Mucosa of descending colon (tissue), 3 donors: ENCODE measurements at regions not wholly inside any gene's neighbourhood (a gene's known extent, or its start where the extent isn't known, plus 50 kb on each side); places are given as distances from the start of the nearest gene placed in this dataset.

Source experiments
- ATAC-seq: fragments of 200-7000 bp; cut with Tn5 transposase; one replicate; pipeline ENCODE4 v1.9.1; 2020; ENCODE audit warnings: mild to moderate bottlenecking, moderate library complexity
- DNase-seq, 3 donors: peaks; one replicate each; pipeline ENCODE4 v3.0.0-alpha.2; 2020
- H3K36me3 ChIP-seq: fragments of 200-600 bp; one replicate; pipeline ENCODE4 v1.8.0; 2021; ENCODE audit warnings: low read depth, mild to moderate bottlenecking
- H3K4me1 ChIP-seq: fragments of 200-600 bp; one replicate; pipeline ENCODE4 v1.8.0; 2021; ENCODE audit warnings: low read depth, mild to moderate bottlenecking
- H3K4me3 ChIP-seq: fragments of 200-600 bp; one replicate; pipeline ENCODE4 v1.8.0; 2021; ENCODE audit warnings: mild to moderate bottlenecking
- H3K9me3 ChIP-seq: fragments of 200-600 bp; one replicate; pipeline ENCODE4 v1.8.0; 2021; ENCODE audit warnings: mild to moderate bottlenecking
- intact Hi-C, 2 donors: fragments of 100-400 bp; cut with DNase I in 1 of 2; cut with micrococcal nuclease in 1 of 2; formaldehyde crosslinking; loops; one replicate each; pipeline versions ENCODE4 v1.11.0 to v1.11.1; 2022; cut with DNase I, micrococcal nuclease
- TF ChIP-seq, protein P1 (sequence below): fragments of 200-600 bp; IDR thresholded peaks from one replicate; pipeline ENCODE4 v1.8.0; 2022; ENCODE audit warnings: antibody characterized with exemption, mild to moderate bottlenecking
- donor health status: DM: no; HTN: no; CAD: no; lungs with moderate emphysema.
- donor health status: DM: no; HTN: no; CAD: no.
- donor health status: DM: no; HTN: yes; CAD: no.

GRCh38 chr2:144230033-144230432 lies 289.9 kb downstream of the ZEB2 start:
- Histone ChIP-seq H3K4me3 (no peak overlapping the region), H3K4me1 (no peaks in the 10 kb centered on the region), H3K9me3 (no peaks in the 10 kb centered on the region), H3K36me3 (no peaks in the 10 kb centered on the region)
- intact Hi-C loops: no loop called here
- no peak for DNase-seq
- no peak for ATAC-seq
- TF ChIP-seq, protein P1, sequence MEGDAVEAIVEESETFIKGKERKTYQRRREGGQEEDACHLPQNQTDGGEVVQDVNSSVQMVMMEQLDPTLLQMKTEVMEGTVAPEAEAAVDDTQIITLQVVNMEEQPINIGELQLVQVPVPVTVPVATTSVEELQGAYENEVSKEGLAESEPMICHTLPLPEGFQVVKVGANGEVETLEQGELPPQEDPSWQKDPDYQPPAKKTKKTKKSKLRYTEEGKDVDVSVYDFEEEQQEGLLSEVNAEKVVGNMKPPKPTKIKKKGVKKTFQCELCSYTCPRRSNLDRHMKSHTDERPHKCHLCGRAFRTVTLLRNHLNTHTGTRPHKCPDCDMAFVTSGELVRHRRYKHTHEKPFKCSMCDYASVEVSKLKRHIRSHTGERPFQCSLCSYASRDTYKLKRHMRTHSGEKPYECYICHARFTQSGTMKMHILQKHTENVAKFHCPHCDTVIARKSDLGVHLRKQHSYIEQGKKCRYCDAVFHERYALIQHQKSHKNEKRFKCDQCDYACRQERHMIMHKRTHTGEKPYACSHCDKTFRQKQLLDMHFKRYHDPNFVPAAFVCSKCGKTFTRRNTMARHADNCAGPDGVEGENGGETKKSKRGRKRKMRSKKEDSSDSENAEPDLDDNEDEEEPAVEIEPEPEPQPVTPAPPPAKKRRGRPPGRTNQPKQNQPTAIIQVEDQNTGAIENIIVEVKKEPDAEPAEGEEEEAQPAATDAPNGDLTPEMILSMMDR: no peak

DNA sequence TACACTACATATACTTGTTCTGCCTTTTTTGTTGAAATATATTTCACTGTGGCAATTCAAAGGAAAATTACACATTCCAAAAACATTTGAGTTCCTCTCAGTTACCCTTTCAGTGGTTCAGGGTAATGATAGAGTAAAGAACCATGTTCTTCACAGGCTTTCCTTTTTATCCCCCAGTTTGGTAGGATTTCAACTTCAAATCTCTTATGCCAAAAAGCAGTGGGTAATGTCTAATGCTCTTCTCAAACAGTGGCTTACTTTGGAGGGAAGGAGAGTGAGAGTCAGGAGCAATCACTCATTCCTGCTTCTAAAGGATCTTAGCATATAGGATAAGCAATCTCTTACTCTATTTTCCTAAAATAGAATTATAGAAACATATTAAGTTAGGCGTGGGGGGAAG lies 290.6 kb downstream of the ZEB2 start:
- ATAC-seq (no peak), DNase-seq (no peak)
- TF ChIP-seq, protein P1: no peak
- intact Hi-C loops: no loop called here
- Histone ChIP-seq H3K36me3 (no peaks in the 10 kb centered on the region), H3K4me1 (no peaks in the 10 kb centered on the region), H3K4me3 (no peak overlapping the region), H3K9me3 (no peaks in the 10 kb centered on the region)

GRCh38 chr2:144227427-144228105 lies 292.4 kb downstream of the ZEB2 start:
- Histone ChIP-seq H3K36me3 (no peaks in the 10 kb centered on the region), H3K9me3 (no peaks in the 10 kb centered on the region), H3K4me3 (no peak overlapping the region), H3K4me1 (peaks cover 4% of the 10 kb centered on the region)
- intact Hi-C loops: no loop called here
- ATAC-seq (no peak), DNase-seq (no peak)
- TF ChIP-seq, protein P1: no peak

- ATAC-seq (no peak), DNase-seq (no peak)
- H3K36me3 ChIP-seq: no peaks in the 10 kb centered on the region
- TF ChIP-seq, protein P1: no peak
- intact Hi-C loops: no loop called here
- no peak overlapping the region for H3K4me3 ChIP-seq
- H3K9me3 ChIP-seq: no peaks in the 10 kb centered on the region
- peaks cover 4% of the 10 kb centered on the region for H3K4me1 ChIP-seq
Measured at GRCh38 chr2:144225076-144225475, 294.8 kb downstream of the ZEB2 start.

DNA sequence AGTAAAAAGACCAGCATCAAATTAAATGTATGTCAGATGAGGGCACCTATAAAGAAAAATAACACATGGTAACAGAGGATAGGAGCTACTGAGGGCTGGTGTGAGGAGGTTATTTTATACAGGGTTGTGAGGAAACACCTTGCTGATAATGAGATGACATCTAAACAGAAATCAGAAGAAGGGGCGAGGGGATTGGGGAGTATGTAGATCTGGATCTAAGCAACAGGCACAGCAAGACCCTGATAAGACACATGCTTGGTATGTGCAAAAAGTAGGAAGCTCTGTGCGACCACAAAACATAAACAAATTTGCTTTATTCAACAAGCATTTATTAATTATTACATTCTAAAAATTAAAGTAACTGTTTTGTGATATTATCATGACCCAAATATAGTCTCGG lies 295.4 kb downstream of the ZEB2 start:
- intact Hi-C loops: no loop called here
- TF ChIP-seq, protein P1: no peak
- Histone ChIP-seq H3K4me1 (peaks cover 4% of the 10 kb centered on the region), H3K9me3 (no peaks in the 10 kb centered on the region), H3K4me3 (no peak overlapping the region), H3K36me3 (no peaks in the 10 kb centered on the region)
- ATAC-seq (no peak), DNase-seq (no peak)

GRCh38 chr2:144219979-144220378 lies 299.9 kb downstream of the ZEB2 start:
- H3K9me3 ChIP-seq: no peaks in the 10 kb centered on the region
- TF ChIP-seq, protein P1: no peak
- DNase-seq: no peak
- H3K4me1 ChIP-seq: peaks cover 4% of the 10 kb centered on the region
- H3K4me3 ChIP-seq: no peak overlapping the region
- H3K36me3 ChIP-seq: no peaks in the 10 kb centered on the region
- intact Hi-C loops: no loop called here
- no peak for ATAC-seq
